Germinal center (tissue), 1 donor: ENCODE measurements at regions not wholly inside any gene's neighbourhood (a gene's known extent, or its start where the extent isn't known, plus 50 kb on each side); places are given as distances from the start of the nearest gene placed in this dataset.
"Not testable (repeated sequence)": the region's sequence is repeated elsewhere in the genome, so short reads cannot be mapped to it uniquely, and the experiment has no call there.

Source experiments
- DNase-seq: peaks from one replicate; pipeline ENCODE4 v3.0.0; 2012; ENCODE audit warnings: mixed read lengths, low spot score

DNA sequence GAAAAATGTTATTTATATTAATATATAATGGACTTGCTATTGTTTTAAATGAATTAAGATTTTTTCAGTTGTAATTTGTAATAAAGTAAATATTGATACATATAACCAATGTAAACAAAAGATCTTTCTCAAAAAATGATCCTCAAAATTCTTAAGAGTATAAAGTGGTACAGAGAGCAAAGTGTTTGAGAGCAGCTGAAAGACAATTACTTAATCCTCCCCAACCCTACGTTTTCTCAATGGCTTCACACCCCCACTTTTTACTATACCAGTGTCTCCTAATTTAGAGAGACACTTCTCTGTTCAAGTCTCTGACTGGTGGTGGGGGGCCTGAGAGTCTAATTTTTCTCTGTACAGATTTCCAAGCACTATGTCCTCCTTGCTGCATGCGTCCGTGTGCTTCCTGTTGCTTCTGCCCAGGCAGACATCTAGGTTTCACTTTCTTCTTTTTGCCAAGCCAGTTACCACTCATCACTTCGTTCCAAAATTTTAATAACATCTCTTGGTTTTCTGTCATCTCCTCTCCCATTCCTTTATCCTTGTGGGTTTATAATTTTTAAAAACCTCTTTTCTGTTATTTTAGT lies 276.3 kb upstream of the DNAJC19 start:
- no peak for DNase-seq

DNA sequence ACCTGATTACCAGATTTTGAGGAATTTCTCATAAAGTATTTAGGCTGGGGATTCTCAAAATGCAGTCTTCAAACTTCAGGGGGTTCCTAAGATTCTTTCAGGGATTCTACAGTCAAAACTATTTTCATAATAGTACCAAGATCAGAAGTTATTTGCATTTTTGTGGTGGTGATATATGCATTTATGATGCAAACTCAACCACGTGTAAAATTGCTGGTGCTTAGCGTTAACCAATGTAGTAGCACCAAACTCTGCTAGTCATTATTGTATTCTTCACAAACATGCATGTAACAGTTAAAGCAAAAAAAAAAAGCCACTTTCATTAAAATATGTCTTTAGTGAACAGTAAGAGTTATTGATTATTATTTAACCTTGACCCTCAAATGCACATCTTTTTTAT lies 274.9 kb upstream of the DNAJC19 start:
- DNase-seq: no peak

DNA sequence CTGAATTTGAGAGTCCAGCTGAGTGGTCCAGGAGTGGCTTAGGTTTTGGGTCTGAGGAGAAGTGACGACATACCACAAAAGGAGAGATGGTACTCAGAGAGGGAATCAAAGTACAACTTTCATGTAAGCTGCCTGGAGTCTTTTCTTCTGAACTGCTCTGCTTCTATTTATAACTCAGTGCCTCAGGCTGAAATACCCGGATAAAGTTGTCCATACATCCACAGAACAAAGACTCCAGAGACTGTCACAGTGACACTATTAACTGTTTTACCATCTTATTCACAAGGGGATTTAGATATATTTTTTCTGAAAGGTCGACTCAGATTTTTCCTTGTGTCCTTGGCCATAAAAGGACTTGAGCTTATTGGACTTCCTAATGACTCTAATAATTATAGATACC lies 264.3 kb upstream of the DNAJC19 start:
- no peak for DNase-seq

DNA sequence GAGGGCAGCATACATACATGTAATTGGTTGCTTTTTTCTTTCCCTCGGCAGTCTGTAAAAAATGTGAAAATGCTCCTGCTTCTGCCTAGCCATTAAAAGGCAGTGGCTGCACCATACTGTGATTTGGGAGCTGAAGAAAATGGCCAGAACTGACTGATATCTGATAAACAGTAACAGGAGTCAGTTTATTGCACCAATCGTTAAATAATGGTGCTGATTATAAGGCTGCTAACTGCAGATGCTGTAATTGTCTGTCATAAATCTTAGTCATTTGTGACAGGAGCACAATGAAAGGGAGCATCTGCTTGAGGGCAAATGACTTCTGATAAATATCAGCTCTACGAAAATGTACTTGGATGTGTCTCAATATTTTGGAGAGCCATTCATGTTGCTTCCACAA lies 263.1 kb upstream of the DNAJC19 start:
- no peak for DNase-seq

DNA sequence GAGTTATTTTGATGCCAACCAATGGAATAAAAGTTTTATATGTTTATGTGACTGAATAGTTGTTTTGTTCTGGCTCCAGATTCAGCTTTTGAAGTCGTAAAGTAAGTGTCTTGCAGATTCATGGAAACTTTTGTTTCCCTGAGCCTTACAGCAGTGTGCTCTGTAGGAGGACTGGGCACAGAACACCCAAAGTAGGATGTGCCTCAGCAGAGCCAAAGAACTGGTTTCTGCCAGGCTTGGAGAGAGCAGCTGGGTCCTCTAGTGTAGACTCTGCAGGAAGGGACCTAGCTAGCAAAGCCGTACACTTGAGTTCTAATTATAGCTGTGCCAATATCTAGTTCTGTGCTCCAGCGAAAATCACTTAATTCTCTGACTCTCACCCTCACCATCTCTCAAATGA lies 261.2 kb upstream of the DNAJC19 start:
- no peak for DNase-seq

DNA sequence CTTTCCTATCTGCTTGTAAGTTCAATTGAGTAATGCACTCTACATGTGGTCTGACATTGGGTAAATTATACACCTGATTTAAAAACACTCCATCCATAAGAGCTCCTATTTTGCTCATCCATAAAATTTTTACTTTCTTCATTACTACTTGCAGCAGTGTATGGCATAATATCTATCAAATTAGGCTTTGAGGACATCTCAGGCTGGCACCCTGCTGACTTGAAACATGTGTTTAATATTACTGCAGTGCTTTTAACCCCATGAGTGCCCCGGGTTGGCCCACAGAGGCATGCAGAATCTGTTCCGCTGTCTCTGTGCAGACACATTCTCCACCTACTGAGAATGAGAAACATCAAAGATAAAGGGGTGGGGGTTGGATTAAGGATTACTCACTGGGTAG lies 249.9 kb upstream of the DNAJC19 start:
- DNase-seq: no peak

DNA sequence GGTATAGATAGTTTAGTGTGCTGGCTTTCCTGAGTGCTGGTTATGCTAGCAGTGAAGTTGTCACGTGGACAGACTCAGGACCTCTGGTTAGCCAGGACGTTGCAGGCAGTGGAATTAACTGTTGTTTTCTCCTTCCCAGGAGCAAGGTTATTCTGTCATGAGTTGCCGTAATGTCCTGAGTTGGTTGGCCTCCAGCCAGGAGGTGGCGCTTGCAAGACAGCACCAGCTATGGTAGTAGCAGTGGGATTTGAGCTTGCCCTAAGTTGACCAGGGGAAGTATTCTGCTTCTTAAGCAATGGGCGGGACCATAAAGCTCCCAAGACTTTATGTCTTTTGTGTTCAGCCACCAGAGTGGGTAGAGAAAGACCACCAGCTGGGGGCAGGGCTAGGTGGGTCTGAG lies 240.7 kb upstream of the DNAJC19 start:
- DNase-seq: no peak

DNA sequence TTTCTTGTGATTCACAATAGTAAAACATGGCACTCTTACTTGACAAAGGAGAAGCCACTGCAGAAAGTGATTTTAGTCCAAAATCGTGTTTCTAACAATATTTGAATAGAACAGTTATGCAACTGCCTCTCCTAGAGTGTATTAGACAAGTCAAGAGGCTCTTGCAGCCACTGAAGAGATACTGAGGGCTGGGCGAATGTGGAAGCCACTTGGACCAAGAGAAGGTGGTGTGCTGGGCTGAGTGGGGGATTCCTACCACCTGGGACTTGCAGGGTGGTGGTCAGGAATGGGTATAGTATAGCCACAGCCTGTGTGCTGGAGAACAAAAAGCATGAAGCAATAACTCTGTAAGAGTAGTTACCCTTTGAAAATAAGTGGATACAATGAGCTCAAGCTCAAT lies 223.8 kb upstream of the DNAJC19 start:
- DNase-seq: no peak

DNA sequence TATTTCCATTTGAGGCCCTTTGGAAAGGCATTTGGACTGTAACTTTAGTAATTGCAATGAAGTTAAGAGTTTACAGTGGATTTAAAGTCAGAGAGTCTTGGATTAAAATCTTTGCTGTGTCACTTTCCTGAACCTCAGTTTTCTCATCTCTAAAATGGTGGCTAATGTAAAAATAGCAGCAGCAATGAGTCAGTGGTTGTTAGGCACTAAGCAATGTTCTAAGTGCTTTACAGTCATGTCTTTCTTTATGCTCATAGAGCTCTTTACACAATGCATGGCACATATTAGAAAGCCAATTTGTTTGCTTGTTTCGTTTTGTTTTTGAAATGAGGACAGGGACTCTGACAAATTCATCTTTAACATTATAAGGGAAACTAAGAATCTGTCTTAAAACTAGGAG lies 222.7 kb upstream of the DNAJC19 start:
- no peak for DNase-seq

DNA sequence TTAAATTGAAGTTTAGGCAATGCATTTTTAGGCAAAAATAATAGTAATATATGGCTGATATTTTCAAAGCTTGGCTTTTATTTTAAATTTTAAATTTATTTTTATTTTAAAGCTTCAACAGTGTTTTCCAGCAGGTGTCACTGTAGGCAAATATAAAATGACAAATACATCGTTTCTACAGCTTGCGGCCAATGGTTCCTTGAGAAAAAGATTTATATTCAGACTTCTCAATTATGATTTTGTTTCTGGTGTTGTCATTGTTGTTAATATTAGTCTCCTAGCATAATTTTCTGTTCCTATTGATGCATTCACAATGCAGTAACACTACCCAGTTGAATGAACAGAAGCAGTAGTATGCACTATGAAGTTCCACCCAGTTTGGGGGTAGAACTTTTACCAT lies 220.7 kb upstream of the DNAJC19 start:
- DNase-seq: no peak

DNA sequence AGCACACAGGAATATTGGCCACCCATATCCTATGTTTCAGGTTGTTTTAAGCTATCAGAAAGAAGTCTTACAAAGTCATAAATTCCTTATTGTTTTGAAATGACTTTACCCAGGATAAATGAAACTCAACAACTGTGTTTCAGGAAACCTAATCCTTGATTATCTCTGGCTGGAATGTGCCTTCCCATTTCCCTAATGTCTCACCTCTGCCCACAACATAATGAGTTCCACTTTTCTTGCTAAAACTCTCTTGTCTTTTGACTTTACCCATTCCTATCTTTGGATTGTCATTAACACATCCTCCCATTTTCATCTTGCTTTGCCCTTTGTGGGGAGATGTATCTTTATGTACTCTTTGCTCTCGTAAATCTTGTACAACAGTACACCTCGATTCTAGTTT lies 200.0 kb upstream of the DNAJC19 start:
- DNase-seq: no peak

DNA sequence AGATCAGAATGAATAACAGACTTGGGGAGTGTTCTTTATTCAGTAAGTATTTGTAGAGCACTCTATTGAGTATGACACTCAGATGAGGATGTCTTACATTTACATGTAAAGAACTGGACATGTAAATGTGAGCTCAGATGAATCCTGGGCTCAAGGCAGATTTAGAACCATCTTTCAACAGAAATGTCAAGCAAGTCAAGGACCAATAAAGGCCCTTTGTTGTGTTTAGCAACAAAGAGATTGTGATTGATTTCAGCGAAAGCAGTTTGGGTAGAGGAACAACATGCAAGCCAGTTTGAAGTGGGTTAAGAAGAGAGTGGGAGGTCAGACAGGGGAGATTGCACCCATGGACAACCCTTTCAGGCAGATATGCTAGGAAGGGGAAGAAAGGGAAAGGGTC lies 194.2 kb upstream of the DNAJC19 start:
- no peak for DNase-seq

DNA sequence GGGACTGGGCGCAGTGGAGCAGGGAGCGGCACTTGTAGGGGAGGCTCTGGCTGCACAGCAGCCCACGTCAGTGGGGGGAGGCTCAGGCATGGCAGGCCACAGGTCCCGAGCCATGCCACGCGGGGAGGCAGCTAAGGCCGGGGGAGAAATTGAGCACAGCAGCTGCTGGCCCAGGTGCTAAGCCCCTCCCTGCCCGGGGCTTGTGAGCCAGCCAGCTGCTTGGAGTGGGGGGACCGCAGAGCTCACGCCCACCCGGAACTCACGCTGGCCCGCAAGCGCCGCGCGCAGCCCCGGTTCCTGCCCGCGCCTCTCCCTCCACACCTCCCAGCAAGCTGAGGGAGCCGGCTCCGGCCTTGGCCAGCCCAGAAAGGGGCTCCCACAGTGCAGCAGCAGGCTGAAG lies 193.5 kb upstream of the DNAJC19 start:
- DNase-seq: not testable (repeated sequence)

DNA sequence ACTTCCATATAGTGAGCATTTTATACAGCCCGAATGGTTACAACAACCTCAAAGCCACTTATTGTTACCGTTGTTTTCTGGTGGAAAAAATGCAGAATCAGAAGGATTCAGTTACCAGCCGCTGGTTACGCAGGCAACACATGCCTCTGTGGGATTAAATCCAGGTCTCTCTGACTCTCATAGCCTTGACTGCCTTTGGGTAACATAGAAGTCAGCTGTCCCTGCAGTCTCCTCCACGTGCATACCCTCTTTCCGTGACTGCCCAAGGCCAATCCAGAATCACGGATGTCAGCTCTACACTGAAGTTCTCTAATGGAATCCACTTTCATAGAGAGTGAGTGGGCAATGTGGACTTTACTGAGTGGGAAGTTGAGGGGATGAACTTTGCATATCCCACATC lies 189.5 kb upstream of the DNAJC19 start:
- DNase-seq: no peak

DNA sequence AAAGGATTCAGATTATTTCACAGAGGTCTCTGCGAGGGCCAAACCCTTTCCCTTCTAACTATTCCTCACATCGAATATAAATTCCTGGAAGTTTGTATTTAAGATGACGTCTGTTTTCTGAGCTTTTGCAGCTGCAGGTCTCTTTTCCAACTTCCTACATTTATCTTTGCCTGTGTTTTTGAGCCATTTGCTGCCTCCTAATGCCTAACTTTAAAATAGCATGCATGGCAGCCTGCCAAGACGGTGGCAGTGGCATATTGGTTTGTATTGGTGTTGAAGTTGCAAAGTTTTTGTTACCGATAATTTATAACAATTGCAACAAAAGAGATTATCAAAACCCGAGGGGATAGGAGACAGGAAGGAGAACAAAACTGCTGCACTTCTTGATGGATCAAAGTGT lies 187.1 kb upstream of the DNAJC19 start:
- DNase-seq: no peak

DNA sequence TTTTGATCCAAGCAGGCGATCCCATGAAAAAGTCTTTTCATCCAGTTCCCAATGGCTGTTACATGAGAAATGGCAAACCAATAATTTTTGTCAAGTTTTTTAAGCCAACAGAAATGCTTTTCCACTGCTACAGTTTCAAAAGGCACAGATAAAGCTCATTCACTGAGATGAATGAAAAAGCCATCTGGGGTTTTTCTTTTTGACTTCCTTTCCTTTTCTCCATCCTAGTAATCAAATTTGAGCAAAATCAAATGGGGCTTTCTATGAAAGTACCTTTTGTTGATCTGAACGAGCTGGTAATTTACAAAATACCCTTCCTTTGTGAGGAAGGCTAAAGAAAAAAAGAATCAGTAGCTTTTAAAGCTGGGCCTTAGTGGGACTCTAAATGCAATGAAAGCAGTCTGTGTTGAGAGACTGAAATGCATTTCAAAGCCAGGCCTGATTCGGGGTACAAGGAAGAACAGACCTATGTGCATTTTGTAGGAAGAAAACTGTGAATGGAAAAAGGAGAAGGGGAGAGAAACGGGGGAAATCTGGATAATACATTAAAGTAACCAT lies 185.2 kb upstream of the DNAJC19 start:
- no peak for DNase-seq

DNA sequence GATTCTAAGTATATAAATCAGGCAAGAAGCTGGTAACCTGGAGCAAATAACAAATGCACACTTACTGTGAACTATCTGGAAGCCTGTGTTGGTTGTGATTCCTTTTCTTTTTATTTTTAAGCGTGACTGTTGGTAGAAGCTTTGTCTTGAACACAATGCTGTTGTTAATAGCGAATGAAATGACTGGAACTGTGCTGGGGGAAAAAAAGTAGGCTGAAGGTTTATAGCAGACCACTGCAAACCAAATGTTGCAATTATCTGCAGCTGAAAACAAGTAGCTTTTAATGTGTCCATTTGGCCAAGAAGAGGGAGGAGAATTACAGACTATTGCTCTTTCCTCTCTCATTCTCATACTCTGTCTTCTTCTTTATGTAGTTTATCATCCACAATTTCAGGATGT lies 184.5 kb upstream of the DNAJC19 start:
- no peak for DNase-seq

DNA sequence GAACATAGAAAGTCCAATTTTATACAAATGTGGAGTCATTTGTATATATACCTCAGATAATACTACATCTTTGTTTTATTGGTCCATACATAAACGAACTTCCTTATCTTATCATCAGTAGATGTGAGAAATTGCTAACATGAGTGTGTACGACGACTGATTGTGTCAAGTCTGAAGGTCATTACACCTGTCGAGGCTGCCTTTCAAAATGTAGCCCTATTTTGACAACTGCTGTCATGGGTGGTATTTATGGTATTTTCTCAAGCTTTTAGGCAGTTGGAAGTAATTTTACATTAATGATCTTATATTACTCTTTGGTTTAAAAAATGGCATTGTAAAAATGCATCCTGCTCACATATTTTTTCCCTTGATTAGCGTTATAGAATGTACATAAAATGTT lies 183.7 kb upstream of the DNAJC19 start:
- DNase-seq: no peak

DNA sequence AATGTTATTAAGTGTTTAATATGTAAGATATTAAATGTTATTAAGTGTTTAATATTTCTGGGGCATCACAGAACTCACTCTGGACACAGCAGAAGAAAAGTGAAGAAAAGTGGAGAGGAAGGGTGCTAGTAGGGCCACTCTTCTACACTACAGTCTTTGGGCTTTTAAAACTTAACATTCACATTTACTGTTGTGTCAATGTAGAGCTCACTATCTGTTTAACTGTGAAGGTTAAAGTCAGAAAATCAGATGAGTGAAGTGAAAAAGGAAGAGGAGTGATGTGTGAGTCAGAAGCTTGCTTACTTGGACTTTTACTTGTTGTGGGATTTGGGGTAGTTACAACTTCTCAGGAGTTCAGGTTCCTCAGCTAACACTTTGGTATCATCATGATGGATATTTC lies 145.3 kb upstream of the DNAJC19 start:
- DNase-seq: no peak

DNA sequence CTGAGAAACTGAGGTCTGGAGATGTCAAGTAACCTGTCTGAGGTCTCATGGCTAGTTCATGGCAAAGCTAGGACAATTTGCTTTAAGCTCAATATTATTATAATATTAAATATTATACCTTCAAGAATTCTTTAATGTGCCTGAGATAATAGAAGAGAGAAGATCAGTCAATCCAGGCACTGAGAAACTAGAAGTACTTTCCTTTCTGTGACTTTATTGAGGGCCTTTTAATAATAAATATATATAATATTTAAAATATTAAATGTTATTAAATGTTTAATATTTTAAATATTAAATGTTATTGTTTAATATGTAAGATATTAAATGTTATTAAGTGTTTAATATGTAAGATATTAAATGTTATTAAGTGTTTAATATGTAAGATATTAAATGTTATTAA lies 144.3 kb upstream of the DNAJC19 start:
- no peak for DNase-seq

DNA sequence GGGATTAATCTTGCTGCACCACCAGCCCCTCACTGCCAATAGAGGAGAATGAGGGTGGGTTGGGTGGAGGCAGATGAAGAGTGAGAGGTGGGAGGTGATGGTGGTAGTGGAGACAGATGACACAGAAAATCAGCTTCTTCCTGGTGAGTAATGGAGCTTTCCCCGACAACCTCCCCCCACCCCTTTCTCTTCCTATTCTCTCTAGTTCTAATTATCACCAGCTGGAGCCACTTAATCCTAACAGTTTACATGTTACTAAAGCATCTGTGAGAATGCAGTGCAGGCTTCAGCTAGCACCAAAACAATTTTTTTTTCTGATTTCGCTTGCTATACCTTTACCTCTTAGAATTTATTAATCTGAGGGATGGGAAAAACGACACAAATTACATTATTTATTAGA lies 116.1 kb upstream of the DNAJC19 start:
- no peak for DNase-seq

DNA sequence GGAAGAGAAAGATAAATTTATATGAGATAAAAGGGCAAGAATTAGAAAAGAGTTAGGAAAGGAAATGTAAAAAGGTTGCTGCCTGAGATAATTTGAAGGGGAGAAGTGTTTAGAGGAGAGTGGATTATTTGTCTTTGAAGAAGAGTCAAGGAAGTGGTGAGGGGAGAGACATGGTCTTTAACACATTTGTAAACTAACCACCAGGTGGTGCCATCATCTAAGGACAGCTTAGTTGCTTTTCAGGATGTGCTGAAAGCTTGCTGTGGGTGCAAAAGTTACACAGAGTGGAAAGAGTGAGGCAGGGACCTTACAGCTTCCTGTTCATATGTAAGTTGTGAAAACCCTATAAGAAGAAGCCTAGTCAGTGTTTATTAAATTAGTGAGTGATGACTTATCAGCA lies 114.1 kb upstream of the DNAJC19 start:
- no peak for DNase-seq

DNA sequence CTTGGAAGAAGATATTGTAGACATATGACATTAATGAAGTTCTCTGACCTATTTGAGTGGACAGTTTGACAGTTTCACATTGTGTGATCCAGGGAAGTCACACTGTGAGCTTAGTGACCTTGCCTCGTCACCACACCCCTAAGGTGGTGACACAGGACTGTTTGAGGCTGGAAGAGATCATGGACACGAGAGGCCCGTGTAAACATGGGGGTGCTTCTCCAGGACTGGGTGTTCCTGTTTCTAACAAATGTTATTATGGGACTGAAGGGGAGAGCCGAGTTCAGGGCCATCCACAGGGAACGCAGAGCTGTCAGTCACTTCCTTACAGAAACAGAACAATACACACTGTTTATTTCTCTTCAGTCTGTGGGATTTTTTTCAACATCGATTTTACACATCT lies 96.5 kb upstream of the DNAJC19 start:
- DNase-seq: no peak

DNA sequence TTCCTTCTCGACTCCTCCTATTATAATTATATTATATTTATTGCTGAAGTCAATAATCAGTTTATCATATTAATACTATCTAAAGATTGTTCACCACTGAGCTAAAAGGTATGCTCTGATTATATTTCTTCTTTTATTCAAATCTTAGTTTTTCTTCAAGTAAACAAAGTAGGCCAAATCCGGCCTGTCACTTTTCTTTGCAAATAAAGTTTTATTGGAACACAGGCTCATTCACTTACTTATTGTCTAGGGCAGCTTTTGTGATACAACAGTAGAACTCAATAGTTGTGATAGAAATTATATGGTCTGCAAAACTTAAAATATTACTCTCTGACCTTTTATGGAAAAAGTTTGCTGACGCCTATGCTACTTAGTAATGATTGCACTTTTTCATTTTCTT lies 92.4 kb upstream of the DNAJC19 start:
- no peak for DNase-seq

DNA sequence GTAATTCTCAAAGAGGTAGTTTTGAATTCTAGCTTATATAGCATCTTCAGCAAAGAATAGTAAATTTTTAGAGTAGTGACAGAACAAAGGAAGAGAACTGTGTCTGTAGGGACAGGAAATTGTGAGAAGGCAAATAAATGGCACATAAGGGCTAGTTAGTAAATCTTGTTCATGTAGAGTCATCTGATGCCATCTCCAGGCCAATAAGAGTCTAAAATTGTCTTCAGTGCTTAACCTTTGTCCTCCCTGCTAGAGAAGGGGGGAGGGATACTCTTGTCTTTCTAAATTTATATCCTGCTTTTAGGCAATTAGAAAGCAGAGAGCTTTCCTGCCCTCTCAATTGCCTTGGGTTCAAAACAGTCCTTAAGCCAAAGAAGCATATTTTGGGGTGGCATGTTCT lies 87.0 kb upstream of the DNAJC19 start:
- DNase-seq: no peak
